ENCODE measurements at regions not wholly inside any gene's neighbourhood (a gene's known extent, or its start where the extent isn't known, plus 50 kb on each side); places are given as distances from the start of the nearest gene placed in this dataset.
"Not testable (repeated sequence)": the region's sequence is repeated elsewhere in the genome, so short reads cannot be mapped to it uniquely, and the experiment has no call there.

DNA sequence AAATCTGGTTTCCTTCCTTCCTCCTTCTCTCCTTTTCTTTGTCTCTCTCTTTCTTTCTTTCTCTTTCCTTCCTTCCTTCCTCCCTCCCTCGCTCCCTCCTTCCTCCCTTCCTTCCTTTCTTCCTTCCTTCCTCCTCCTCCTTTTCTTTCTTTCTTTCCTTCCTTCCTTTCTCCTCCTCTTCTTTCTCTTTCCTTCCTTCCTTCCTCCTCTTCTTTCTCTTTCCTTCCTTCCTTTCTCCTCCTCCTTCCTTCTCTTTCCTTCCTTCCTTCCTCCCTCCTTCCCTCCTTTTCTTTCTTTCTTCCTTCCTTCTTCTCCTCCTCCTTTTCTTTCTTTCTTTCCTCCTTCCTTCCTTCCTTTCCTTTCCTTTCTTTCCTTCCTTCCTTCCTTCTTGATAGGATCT, 61.2 kb downstream of the VIP start:
- no peak for DNase-seq (ENCODE audit: low spot score)

DNA sequence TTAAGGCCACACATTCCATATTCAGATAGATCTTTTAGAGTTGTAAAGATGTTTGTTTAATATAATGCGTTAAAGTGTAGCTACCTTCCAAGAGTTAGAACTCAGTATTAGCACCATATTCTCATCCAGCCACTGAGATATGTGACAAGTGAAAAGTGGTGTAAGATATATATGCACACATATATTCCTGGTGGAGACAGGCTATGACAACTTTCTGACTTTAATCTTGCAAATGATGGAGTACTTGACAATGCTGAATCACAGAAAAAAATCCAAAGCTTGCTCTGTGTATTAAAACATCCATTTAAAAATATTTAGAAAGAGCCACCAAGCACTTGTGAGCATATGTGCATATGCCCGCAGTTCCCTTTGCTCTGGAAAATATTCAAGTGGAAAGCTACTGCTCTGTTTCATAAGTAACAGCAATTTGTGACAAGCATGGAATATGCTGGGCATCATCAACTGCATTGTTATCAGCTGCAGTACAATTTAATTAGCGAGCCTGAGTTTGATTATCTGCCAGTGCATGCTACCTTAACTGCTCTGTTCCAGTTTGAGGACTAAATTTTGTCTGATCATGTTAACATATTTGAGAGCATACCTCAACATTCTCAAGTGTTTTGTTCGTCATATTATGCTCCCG, 64.8 kb downstream of the VIP start:
- DNase-seq (ENCODE audit: low spot score): no peak

DNA sequence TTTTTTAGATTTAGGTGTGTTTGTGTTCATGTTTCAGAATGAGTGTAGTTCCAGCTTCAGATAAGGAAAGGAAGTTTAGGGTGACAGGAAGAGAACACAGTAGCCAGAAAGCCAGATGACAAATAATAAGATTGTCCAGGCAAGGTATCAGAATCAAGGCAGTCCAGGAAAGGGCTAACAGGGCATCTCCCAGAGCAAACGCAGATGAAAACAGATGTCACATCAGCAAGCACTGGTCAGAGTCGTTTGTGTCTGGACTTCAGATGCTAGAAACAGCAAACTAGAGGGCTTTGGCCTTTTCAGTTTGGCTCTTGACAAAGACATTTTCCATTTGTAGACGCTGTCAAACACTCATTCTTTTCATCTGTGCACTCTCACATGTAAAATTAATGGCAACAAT, 65.5 kb downstream of the VIP start:
- DNase-seq (ENCODE audit: low spot score): no peak

DNA sequence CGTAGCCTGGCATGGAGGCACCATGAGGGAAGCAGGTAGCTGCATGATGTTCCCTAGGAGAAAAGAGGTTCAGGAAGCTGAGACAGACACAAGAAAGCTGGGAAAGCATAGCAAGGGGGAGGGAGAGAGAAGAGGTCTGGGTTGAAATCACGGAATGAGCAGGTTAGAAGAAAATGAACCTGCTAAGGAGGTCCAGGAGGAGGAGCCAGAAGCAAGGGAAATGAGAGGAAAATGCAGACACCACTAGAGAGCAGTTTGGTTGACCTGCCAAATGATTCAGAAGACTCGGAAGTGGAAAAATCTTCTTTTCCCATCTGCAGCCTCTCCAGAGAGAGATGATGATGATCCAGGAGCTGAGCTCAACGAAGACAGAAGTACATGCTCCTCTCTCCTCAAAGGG, 70.9 kb downstream of the VIP start:
- no peak for DNase-seq (ENCODE audit: low spot score)

DNA sequence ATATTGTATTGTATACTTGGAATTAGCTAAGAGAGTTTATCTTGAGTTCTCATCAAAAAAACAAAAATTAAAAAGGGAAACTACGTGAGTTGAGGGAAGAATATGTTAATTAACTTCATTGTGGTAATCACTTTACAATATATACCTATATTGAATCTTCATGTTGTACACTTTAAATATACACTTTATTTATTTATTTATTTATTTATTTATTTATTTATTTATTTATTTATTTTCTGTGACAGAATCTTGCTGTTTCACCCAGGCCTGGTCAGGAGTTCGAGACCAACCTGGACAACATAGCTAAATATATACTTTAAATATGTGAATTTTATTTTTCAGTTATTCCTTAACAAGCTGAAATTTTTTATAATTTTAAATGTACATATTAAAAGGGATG, 74.1 kb downstream of the VIP start:
- DNase-seq (ENCODE audit: low spot score): no peak

DNA sequence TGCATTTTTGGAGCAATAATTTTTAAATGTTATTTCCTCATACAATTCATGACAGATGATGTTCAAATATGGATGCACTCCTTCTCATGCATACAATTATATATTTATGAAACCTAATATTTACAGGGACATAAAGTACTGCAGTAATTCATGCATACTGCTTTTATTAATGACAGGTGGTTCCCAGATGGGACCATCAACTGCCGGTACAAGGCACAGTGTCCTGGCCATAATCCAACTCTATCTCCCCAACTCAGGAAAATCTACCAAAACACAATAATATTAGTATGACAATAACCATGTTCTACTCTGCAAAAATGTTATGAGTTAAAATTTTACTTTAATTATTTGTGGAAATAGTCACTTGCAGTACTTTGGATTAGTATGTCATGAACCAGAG, 77.8 kb downstream of the VIP start:
- no peak for DNase-seq (ENCODE audit: low spot score)

DNA sequence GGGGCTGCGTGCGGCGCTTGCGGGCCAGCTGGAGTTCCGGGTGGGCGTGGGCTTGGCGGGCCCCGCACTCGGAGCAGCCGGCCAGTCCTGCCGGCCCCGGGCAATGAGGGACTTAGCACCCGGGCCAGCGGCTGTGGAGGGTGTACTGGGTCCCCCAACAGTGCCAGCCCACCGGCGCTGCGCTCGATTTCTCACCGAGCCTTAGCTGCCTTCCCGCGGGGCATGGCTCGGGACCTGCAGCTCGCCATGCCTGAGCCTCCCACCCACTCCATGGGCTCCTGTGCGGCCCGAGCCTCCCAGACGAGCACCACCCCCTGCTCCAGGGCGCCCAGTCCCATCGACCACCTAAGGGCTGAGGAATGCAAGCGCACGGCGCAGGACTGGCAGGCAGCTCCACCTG, 83.8 kb downstream of the VIP start:
- DNase-seq (ENCODE audit: low spot score): not testable (repeated sequence)

DNA sequence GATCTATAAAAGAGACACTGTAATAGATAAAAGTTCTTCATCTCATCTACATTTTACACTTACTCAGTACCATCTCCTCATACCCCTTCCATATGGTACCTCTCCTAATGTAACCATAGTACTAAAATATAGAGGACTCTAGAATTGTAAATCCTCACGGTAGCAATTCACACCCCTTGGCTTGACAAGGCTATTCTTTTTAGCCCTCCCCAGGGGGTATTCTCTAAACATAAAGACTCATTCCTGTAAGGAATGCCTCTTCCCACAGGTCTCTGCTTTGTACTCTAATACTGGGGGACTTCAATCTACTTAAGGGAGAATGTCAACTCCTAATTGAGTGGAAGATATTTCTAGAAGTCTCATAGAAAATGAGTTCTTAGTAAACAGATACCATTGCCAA, 85.9 kb downstream of the VIP start:
- no peak for DNase-seq (ENCODE audit: low spot score)

DNA sequence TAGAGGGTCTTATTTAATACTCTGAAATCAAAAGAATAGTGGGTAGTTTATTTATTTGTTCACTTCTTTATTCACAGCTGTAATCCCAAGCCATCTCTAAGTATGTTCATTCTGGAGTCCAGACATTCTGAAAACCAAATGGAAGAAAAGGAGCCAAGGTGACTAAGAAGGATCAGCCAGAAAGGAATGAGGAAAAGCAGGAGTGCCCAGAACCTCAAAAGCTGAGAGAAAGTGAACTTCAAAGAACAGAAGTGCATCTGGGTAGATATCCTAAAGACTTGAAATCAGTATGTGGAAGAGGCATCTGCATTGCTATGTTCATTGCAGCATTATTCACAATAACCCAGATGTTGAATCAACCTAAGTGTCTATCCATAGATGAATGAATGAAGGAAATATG, 94.8 kb downstream of the VIP start:
- DNase-seq (ENCODE audit: low spot score): no peak

DNA sequence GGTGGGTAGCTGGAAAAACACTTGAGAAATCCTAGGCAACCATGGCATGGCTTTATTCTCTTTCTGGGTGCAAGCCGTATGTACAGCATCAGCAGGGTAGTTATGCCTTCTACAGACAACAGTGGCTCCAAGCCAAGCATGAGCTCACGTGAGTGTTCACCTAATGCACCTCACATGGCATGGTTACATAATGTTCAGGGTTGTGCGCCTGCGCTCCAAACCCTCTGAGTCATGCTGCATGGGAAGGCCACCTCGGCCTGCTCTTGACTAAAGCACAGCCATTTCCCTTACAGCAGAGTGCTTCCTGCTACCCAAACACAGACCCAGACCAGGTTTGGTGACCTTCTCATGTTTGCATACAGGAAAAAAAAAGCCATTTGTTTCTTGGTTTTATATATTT, 96.2 kb downstream of the VIP start:
- no peak for DNase-seq (ENCODE audit: low spot score)

DNA sequence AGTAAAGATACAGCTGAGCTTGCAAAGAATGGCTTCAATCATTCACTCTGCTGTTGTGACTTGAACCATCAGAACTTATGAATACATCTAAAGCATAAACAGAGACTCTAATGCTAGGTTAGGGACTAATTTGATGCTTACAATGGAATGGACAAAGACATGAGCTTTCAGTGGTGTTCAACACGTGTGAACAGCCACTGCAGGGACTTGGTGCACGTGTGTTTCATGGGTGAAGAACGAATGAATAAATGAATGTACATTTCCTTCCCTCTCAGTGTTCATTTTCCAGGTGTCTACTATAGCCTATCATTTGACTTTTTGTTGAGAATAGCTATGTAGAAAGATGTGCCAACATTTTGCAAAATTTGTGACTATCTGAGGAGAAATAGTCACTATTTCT, 98.3 kb downstream of the VIP start:
- DNase-seq (ENCODE audit: low spot score): no peak

DNA sequence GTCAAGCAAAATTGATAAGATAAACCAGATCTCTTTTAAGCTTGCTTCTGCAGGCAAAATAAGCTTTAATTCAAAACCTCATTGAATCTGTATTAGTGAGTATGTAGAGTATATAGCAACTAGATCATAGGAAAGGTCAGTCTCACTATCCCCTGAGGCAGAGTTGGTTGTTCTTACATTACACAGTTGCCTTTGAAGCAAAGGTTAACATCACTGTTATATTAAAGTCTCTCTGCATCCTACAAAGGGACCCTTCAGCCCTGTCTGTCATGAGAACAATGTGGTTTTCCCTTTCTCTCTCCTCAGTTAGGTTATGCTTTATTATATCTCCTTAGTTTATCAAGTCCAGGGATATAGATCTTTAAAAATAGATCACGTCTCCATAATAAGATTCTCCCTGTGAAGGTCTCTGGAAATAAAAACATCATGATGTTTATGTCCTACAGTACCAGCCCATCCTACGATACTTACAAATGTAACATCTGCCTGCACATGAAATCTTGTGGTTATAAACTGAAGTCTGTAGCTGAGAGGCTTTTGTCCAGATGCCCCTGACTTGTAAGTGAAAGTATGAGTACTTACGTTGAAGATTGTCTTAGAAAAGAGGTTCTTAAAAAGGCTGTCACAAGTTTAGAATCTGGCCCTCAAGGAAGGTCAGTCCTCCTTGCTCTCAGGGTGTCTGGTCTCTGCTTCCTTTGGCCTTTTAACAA, 103.6 kb downstream of the VIP start:
- DNase-seq (ENCODE audit: low spot score): no peak

DNA sequence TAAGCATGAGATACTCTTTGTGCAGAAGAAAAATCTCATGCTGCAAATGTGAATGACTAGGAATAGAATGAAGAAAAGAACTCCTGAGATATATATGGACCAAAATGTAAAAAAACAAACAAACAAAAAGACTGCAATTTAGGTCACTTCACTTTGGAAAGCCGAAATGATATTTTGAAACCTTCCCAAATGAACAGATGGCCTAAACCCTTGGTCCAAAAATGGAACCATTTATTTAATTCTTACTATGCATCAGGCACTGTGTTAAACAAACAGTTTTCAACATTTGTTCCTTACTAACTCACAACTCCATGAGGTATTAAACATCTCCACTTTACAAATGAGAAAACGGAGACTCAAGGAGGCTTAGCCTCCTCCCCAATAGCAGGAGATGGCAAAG, 107.5 kb downstream of the VIP start:
- no peak for DNase-seq (ENCODE audit: low spot score)

DNA sequence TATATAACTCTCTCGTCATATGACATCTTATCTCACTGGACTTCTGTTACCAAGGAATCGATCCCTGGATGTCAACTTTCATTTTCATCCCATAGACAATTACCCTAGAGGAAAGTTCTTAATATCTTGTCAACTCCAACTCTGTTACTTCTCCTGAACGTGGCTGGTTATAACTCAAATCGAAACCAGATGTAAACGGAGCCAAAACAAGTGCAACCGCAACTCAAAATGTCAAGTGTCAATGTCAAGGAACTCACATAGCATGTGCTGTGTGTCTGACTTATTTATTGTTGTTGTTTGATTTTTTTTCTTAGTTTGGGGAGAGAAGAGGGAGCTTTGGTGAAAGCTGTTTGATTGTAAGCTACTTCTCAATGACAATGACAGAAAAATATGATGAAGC, 108.6 kb downstream of the VIP start:
- DNase-seq (ENCODE audit: low spot score): no peak

DNA sequence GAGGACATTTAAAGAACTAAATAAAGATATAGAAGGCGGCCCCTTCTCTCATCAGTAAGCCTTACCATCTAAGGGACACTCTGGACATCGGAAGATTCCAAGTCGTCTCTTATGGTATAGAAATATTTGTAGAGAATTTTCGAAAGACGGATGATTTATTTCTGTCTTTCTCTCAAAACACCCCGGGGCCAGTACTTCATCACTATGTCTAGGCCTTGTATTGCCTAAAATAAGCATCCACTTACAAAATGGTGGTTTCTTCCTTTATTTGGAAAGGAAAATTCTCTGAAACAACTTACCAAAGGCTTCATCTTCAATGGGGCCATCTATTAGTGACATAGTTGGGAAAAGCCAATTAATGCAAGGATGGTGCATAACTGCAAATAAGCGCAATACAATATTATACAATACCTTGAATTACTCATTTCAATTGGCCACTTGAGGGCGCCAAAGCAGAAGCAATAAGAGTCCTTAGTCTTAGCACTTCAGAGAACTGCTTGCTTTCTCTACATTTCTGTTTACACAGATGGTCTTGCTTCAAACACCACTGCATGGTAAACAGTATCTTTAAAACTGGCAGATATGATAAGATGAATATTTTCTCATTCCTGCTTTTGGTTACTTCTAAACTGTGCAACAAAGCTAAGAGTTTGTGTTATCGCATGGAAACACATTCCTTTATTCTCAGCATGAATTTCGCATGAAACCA, 113.2 kb downstream of the VIP start:
- peak; percentile 55 for DNase-seq (ENCODE audit: low spot score)

DNA sequence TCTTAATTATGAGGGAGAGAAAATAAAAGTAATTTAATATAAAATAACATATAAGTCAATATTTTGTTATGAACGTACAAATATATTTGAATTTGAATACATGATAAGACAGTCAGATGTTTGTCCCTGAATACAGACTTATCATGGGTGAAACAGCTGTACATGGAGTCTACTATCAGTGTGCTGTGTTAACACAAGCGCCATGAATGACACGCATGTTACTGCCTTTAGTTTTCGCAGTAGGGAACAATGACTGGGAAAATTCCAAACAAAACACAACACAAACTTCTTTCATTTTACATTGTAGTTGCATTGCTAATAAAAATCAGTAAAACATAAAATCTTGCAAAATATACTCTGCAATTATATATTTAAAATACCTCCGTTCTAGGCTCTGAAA, 108.6 kb downstream of the FBXO5 start:
- no peak for DNase-seq (ENCODE audit: low spot score)

DNA sequence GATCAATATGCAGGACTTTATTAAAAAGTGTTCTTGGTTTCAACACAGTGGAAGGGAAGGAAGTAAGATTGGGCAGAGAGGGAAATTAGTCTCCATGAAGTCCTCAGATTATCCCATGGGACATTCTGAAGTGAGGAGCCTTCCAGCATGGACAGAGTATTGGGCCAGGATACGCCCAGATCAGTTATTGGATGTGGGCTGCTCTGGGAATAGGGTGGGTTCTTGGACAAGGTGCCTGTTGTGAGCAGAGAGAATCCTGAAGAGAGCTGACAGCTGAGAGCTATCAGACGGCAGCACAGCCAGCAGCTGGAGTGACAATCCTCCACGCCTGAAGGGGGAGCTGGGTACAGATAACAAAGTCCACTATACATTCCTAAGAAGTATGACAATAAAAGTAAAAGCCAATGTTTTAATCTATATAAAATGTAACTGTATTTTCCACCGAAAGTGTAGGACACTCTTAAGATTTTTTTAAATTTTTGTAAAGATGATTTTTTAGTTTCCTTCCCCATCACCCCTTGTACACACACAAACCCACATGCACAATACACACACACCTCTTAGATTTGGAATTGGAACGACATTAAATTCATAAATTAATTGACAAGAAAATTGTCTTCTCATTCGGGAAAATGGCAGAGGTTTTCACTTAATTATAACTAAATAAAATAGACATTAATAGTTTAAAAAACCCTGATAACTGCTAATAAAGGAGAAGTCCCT, 107.8 kb downstream of the FBXO5 start:
- no peak for DNase-seq (ENCODE audit: low spot score)

DNA sequence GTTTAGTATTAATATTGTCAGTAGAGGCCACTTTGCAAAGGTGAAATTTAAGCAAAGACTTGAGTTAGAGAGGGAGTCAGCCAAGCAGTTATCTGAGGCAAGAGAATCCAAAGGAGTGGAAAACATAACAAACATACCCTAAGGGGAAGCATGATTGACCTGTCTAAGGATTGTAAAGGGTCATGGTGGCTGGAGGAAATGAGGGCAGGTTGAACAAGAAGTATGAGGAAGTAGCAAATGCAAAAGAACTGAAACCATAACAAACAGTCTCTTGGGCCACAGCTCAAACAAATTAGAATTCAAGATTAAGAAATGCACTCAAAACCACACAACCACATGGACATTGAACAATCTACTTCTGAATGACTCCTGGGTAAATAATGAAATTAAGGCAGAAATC, 103.2 kb downstream of the FBXO5 start:
- DNase-seq (ENCODE audit: low spot score): no peak

DNA sequence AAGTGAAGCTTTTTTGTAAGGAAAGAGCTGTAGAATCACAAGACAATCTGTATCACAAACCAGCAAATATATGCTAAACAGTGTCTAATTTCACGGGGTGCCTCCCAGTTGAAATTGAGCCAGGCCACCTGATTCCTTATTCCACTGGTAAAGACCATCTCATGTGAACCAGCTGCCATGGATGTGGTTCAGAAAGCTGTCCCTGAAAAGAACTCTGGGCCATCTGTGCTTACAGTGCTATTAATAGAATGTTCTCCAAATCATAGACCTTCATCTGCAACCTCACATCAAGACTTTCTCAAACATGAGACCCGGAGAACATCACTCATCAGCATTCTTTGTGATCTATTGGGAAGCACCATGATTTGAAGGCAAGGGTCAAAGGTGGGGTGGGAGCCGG, 89.7 kb downstream of the FBXO5 start:
- DNase-seq (ENCODE audit: low spot score): no peak

DNA sequence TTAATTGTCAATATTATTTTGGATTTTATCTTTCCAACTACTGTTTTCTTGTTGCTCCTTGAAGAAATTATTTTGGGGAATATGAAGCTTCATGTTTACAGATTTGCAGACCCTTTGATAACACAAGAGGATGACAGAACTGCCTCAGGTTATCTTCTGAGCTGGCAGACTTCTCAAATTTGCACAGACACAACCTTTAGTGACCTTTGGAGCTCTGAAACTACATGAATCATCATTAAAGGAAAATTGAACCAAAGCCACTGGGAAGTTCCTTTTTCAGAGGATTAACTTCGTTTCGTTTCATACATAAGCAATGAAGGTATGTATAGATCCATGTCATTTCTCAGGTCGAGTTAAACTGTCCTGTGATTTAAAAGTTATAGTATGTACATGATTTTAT, 85.9 kb downstream of the FBXO5 start:
- DNase-seq (ENCODE audit: low spot score): no peak

DNA sequence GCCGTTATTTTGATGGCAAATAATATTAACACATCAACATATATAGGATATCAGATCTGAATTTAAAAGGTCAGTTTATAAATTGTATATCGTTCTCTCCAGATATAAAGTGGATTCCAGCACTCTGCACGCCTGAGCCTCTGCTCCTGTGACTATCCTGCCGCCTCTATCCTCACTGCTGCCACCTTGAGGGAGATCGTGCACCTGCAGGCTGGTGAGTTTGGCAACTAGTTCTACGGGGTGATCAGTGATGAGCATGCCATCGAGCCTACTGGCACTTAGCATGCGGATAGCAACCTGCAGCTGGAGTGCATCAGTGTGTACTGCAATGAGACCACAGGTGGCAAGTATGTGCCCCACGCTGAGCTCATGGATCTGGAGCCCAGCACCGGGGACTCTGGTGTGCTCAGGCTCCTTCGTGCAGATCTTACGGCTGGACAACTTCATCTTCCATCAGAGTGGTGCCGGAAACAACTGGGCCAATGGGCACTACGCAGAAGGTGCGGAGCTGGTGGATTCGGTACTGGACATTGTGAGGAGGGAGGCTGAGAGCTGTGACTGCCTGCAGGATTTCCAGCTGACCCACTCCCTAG, 84.9 kb downstream of the FBXO5 start:
- DNase-seq (ENCODE audit: low spot score): peak; percentile 81

DNA sequence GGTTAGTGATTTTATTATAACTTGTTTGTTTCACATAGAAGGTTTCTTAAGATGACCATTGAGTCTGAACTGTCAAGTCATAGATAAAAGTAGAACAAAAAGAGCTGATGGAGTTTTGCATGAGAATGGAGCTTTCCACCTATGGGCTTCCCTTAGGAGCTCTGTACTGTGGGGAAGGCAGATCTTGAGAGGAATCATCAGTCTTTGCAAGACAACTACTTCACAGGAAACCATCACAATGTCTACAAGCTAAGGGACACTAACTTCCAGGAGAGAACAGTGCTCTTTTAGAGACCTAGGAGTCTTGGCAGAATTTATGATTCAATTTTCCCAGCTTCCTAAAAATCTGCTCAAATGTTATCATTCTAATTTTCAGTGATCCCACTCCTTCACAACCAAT, 78.2 kb downstream of the FBXO5 start:
- no peak for DNase-seq (ENCODE audit: low spot score)

Measured in ecto neural progenitor cell (in vitro differentiated cells).